ENCODE measurements at regions not wholly inside any gene's neighbourhood (a gene's known extent, or its start where the extent isn't known, plus 50 kb on each side); places are given as distances from the start of the nearest gene placed in this dataset.
"Not testable (repeated sequence)": the region's sequence is repeated elsewhere in the genome, so short reads cannot be mapped to it uniquely, and the experiment has no call there.

DNA sequence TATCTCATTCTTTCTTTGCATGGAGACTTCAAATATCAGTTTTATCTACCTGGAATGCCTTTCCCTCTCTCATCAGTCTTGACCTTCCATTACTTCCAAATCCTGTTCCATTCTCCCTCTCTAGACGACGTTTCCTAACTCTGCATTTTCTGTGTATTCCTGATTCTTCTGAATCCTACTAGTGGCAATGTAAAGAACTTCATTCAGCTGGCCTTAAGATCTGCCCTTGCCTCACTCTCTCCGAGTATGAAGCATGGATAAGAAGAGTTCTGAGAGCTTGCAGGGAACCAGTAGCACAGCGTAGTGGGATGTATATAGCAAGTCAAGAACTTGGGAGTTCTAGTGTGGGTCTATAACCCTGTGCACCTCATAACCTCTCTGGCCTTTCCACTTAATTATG, 68.5 kb upstream of the HOXC13 start:
- H3K9ac ChIP-seq (ENCODE audit: insufficient read length): no peak overlapping the region
- H3K4me3 ChIP-seq: no peak overlapping the region
- DNase-seq (ENCODE audit: low read depth, low spot score): no peak
- no peak overlapping the region for H3K27ac ChIP-seq
- TF ChIP-seq EZH2 (IDR thresholded peaks at IDR 0.05): no peak
- TF ChIP-seq FOXP2 (optimal IDR thresholded peaks at IDR 0.05; ENCODE audit: control extremely low read depth, extremely low read length, insufficient read depth): no peak
- no peak for TF ChIP-seq POLR2AphosphoS5 (IDR thresholded peaks at IDR 0.05; ENCODE audit: borderline replicate concordance, low read depth, low read length)
- no peaks in the 10 kb centered on the region for H3K36me3 ChIP-seq (ENCODE audit: insufficient read depth, low read length)
- H3K9me3 ChIP-seq (ENCODE audit: low read depth, low read length): no peaks in the 10 kb centered on the region

DNA sequence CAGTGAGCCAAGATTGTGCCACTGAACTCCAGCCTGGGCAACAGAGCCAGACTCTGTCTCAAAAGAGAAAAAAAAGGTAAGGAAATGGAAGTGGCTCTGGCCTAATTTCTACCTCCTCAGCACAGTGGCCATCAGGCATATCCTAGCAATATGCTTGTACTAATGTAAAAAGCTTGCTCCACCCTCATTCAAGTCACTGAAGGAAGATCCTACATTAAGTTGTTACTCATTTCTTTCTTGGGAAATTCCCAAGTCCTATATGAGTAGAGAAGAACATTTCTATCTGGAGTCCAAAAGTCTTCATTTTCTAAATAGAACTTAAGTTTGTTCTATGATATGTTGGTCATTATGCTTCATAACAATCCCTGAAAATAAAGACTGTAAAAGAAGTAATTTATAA, 67.3 kb upstream of the HOXC13 start:
- Histone ChIP-seq H3K9ac (ENCODE audit: insufficient read length) (no peak overlapping the region), H3K4me3 (no peak overlapping the region), H3K9me3 (ENCODE audit: low read depth, low read length) (no peaks in the 10 kb centered on the region), H3K36me3 (ENCODE audit: insufficient read depth, low read length) (no peaks in the 10 kb centered on the region), H3K27ac (no peak overlapping the region)
- no peak for DNase-seq (ENCODE audit: low read depth, low spot score)
- no peak for TF ChIP-seq EZH2 (IDR thresholded peaks at IDR 0.05)
- TF ChIP-seq FOXP2 (optimal IDR thresholded peaks at IDR 0.05; ENCODE audit: control extremely low read depth, extremely low read length, insufficient read depth): no peak
- no peak for TF ChIP-seq POLR2AphosphoS5 (IDR thresholded peaks at IDR 0.05; ENCODE audit: borderline replicate concordance, low read depth, low read length)

DNA sequence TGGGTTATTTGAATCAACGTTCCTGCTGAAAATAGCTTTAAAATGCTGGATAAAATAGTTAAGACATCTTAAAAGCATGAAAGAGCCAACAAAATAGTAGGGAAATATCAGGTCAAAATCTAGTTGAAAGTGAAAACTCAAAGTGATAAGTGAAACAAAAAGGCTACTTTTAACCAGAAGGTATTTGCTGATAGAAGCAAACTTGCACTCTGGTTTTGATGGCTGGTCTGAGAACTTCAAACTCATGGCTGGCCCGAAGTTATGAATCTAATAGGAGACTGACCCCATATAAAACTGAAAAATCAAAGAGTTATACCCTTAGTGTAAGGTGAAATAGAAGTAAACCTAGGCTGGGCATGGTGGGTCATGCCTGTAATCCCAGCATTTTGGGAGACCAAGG, 66.3 kb upstream of the HOXC13 start:
- TF ChIP-seq EZH2 (IDR thresholded peaks at IDR 0.05): no peak
- no peak for TF ChIP-seq POLR2AphosphoS5 (IDR thresholded peaks at IDR 0.05; ENCODE audit: borderline replicate concordance, low read depth, low read length)
- no peak for TF ChIP-seq FOXP2 (optimal IDR thresholded peaks at IDR 0.05; ENCODE audit: control extremely low read depth, extremely low read length, insufficient read depth)
- no peak overlapping the region for H3K4me3 ChIP-seq

DNA sequence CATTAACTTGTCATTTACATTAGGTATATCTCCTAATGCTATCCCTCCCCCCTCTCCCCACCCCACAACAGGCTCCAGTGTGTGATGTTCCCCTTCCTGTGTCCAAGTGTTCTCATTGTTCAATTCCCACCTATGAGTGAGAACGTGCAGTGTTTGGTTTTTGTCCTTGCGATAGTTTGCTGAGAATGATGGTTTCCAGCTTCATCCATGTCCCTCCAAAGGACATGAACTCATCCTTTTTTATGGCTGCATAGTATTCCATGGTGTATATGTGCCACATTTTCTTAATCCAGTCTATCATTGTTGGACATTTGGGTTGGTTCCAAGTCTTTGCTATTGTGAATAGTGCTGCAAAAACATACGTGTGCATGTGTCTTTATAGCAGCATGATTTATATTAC, 60.7 kb upstream of the HOXC13 start:
- not testable (repeated sequence) for H3K4me3 ChIP-seq; H3K9ac ChIP-seq (ENCODE audit: insufficient read length); H3K9me3 ChIP-seq (ENCODE audit: low read depth, low read length); H3K36me3 ChIP-seq (ENCODE audit: insufficient read depth, low read length); H3K27ac ChIP-seq; DNase-seq (ENCODE audit: low read depth, low spot score)

More for the DNA sequence above, 66.3 kb upstream of the HOXC13 start:
- Histone ChIP-seq H3K36me3 (ENCODE audit: insufficient read depth, low read length) (no peaks in the 10 kb centered on the region), H3K9ac (ENCODE audit: insufficient read length) (no peak overlapping the region), H3K9me3 (ENCODE audit: low read depth, low read length) (no peaks in the 10 kb centered on the region), H3K27ac (no peak overlapping the region)
- no peak for DNase-seq (ENCODE audit: low read depth, low spot score)

DNA sequence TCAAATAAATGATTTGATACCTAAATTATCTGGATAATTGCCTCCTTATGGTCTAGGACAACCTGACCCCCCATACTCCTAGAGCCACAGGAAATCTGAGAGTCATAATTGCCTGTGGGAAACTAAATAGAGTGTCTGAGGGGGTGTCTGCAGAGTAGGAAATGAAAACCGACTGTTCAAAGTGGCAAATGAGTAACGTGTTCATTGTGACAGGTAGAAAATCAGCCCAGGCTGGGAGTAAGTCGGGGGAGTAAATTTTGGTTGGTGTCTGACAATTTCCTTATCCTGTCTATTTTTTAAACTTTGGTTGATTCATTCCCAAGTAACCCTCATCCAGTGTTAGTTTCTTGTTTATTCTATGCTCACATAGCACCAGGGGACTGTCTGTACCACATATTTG, 51.6 kb upstream of the HOXC13 start:
- Histone ChIP-seq H3K9ac (ENCODE audit: insufficient read length) (no peak overlapping the region), H3K36me3 (ENCODE audit: insufficient read depth, low read length) (no peaks in the 10 kb centered on the region), H3K9me3 (ENCODE audit: low read depth, low read length) (no peaks in the 10 kb centered on the region), H3K4me3 (no peak overlapping the region), H3K27ac (no peak overlapping the region)
- DNase-seq (ENCODE audit: low read depth, low spot score): no peak
- no peak for TF ChIP-seq EZH2 (IDR thresholded peaks at IDR 0.05)
- TF ChIP-seq POLR2AphosphoS5 (IDR thresholded peaks at IDR 0.05; ENCODE audit: borderline replicate concordance, low read depth, low read length): no peak
- no peak for TF ChIP-seq FOXP2 (optimal IDR thresholded peaks at IDR 0.05; ENCODE audit: control extremely low read depth, extremely low read length, insufficient read depth)

DNA sequence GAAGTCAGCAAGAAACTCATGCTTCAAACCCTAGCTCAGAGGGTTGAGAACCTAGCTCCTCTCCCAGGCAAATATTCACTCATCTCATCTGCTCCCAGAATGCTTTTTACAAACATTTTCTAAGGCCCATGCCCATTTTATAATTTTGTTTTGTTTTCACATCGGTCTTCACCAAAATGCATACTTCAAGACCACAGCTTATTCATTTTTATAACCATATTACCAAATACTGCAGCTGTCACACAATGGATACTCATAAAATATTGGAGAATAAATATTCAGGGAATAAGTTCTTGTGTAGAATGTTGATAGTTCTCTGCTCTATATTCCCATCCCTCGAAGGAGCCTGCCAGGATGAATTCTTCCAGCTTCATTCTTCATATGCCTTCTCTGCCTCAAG, 50.8 kb upstream of the HOXC13 start:
- Histone ChIP-seq H3K27ac (no peak overlapping the region), H3K4me3 (peak overlapping the region; percentile 47), H3K9ac (ENCODE audit: insufficient read length) (no peak overlapping the region), H3K36me3 (ENCODE audit: insufficient read depth, low read length) (no peaks in the 10 kb centered on the region), H3K9me3 (ENCODE audit: low read depth, low read length) (no peaks in the 10 kb centered on the region)
- no peak for DNase-seq (ENCODE audit: low read depth, low spot score)
- TF ChIP-seq POLR2AphosphoS5 (IDR thresholded peaks at IDR 0.05; ENCODE audit: borderline replicate concordance, low read depth, low read length): no peak
- TF ChIP-seq FOXP2 (optimal IDR thresholded peaks at IDR 0.05; ENCODE audit: control extremely low read depth, extremely low read length, insufficient read depth): no peak
- no peak for TF ChIP-seq EZH2 (IDR thresholded peaks at IDR 0.05)
